Kidney (tissue), 13 donors: ENCODE measurements at regions not wholly inside any gene's neighbourhood (a gene's known extent, or its start where the extent isn't known, plus 50 kb on each side); places are given as distances from the start of the nearest gene placed in this dataset.

Experiments
- DNase-seq, 5 donors: peaks; one replicate each; pipeline ENCODE4 v3.0.0-alpha.2; 2013 to 2020
- FAIRE-seq: peaks from 2 replicates; lab custom pipeline; 2012; peaks lifted over from hg19 to GRCh38; lab: Jason Lieb, UNC
- H3K27ac ChIP-seq, 2 donors: one replicate each; pipeline ENCODE4 v1.7.0; 2013; ENCODE audit warnings: low read depth in 2 of 2, low read length in 2 of 2, inconsistent platforms in 1 of 2
- H3K27me3 ChIP-seq: one replicate; pipeline ENCODE4 v1.7.1; 2013; ENCODE audit warnings: low read length, inconsistent platforms; ENCODE audit not compliant: control insufficient read depth, insufficient read depth
- H3K36me3 ChIP-seq, 3 donors: one replicate each; pipeline versions ENCODE4 v1.7.0 to v1.7.1; 2013; ENCODE audit warnings: low read length in 3 of 3, control low read depth in 1 of 3, inconsistent platforms in 1 of 3; ENCODE audit not compliant: insufficient read depth in 3 of 3, control insufficient read depth in 2 of 3
- H3K4me1 ChIP-seq, 3 donors: one replicate each; pipeline versions ENCODE4 v1.7.0 to v1.7.1; 2013; ENCODE audit warnings: low read length in 3 of 3, inconsistent platforms in 1 of 3, low read depth in 1 of 3; ENCODE audit not compliant: control insufficient read depth in 2 of 3, insufficient read depth in 2 of 3
- H3K4me3 ChIP-seq, 3 donors: one replicate each; pipeline versions ENCODE4 v1.7.0 to v1.8.1; 2013; ENCODE audit warnings: low read length in 3 of 3, control low read depth in 1 of 3, inconsistent platforms in 1 of 3
- H3K9ac ChIP-seq, 3 donors: one replicate each; pipeline versions ENCODE4 v1.7.0 to v1.7.1; 2013; ENCODE audit warnings: low read length in 3 of 3, control low read depth in 1 of 3, inconsistent platforms in 1 of 3
- H3K9me3 ChIP-seq, 3 donors: one replicate each; pipeline versions ENCODE4 v1.7.0 to v1.7.1; 2013; ENCODE audit warnings: low read length in 3 of 3, control low read depth in 1 of 3, inconsistent platforms in 1 of 3; ENCODE audit not compliant: control insufficient read depth in 2 of 3, insufficient read depth in 1 of 3
- intact Hi-C: fragments of 100-400 bp; cut with DNase I; formaldehyde crosslinking; loops from one replicate; pipeline ENCODE4 v1.11.1; 2022
- TF ChIP-seq, protein P1 (sequence below): IDR thresholded peaks from 3 replicates; pipeline ENCODE4 v1.5.1; 2012; ENCODE audit warnings: mild to moderate bottlenecking, moderate library complexity, borderline replicate concordance; ENCODE audit not compliant: insufficient read depth; ENCODE audit errors: extremely low read depth
- donor health status: control.
- donor health status: control.
- donor health status: control.
- donor health status: control.
- donor health status: control.
- donor health status: DM: yes; HTN: yes; CAD: no.
- donor health status: Normal renal cell carcinoma (clear cell type).

DNA sequence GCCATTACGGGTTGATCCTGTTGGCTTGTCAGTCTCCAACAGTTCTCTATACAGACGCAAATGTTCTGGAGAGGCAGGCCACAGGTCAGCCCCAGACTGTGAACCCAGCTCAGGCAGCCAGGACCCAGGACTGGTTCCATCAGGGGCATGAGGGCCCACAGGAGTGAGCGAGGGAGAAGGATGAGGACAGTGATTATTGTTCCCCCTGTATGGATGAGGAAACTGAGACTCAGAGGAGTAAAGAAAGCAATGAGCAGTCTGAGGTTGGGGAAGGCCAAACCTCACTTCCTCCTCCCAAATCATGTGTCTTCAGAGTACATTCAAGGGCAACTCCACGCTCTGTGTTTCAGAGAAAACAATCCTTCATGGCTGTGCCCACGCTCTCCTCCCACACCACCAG lies 121.9 kb downstream of the RPLP1 start:
- Histone ChIP-seq H3K27ac (no peak overlapping the region), H3K9ac (no peak overlapping the region), H3K4me3 (no peak overlapping the region), H3K9me3 (no peaks in the 10 kb centered on the region), H3K27me3 (no peaks in the 10 kb centered on the region), H3K36me3 (no peaks in the 10 kb centered on the region), H3K4me1 (peaks cover 0 to 10% (median 6%) of the 10 kb centered on the region in 3 donors)
- FAIRE-seq (no peak), DNase-seq (no peak)
- TF ChIP-seq, protein P1, sequence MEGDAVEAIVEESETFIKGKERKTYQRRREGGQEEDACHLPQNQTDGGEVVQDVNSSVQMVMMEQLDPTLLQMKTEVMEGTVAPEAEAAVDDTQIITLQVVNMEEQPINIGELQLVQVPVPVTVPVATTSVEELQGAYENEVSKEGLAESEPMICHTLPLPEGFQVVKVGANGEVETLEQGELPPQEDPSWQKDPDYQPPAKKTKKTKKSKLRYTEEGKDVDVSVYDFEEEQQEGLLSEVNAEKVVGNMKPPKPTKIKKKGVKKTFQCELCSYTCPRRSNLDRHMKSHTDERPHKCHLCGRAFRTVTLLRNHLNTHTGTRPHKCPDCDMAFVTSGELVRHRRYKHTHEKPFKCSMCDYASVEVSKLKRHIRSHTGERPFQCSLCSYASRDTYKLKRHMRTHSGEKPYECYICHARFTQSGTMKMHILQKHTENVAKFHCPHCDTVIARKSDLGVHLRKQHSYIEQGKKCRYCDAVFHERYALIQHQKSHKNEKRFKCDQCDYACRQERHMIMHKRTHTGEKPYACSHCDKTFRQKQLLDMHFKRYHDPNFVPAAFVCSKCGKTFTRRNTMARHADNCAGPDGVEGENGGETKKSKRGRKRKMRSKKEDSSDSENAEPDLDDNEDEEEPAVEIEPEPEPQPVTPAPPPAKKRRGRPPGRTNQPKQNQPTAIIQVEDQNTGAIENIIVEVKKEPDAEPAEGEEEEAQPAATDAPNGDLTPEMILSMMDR = no peak
- intact Hi-C loops = no loop called here

GRCh38 chr15:69575387-69575786 lies 122.8 kb downstream of the RPLP1 start:
- intact Hi-C loops = no loop called here

DNA sequence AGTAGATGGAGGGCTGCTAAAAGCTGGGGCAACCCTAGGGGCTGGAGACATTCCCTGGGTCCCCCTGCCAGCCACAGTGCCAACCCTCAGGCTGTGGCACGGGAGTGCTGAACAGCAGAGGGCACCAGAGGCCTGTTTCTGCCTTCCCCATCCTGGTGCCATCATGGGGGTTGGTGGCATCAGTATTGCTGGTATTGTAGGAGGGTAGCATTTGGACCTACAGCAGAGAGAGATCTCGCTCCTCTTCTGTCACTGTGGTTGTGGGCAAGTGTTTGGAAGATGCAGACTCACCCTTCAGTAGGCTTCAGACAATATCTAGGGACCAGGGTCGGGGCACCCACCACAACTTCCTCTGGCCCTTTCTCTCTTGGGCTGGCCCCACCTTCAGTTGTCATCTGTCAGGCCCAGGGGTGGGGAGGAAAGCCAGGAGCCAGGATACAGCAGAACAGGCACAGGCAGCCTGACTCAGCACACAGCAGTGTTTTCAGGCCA lies 123.5 kb downstream of the RPLP1 start:
- no peak overlapping the region for H3K27ac ChIP-seq
- peaks cover 0 to 11% (median 10%) of the 10 kb centered on the region in 3 donors for H3K4me1 ChIP-seq
- no peak overlapping the region for H3K9ac ChIP-seq
- DNase-seq (peak in 3 of 5 donors; percentile 56 to 74 (median 62)), FAIRE-seq (no peak)
- TF ChIP-seq, protein P1 = peak; percentile 68
- no peaks in the 10 kb centered on the region for H3K36me3 ChIP-seq
- no peaks in the 10 kb centered on the region for H3K9me3 ChIP-seq
- no peaks in the 10 kb centered on the region for H3K27me3 ChIP-seq
- H3K4me3 ChIP-seq = no peak overlapping the region
- intact Hi-C loops = no loop called here

More at GRCh38 chr15:69575387-69575786, 122.8 kb downstream of the RPLP1 start:
- TF ChIP-seq, protein P1 = no peak
- H3K27ac ChIP-seq = no peak overlapping the region
- H3K4me3 ChIP-seq = no peak overlapping the region
- FAIRE-seq (no peak), DNase-seq (peak in 1 of 5 donors; percentile 25)
- peak overlapping the region in 1 of 3 donors; percentile 46 for H3K9ac ChIP-seq
- peaks cover 0 to 10% (median 8%) of the 10 kb centered on the region in 3 donors for H3K4me1 ChIP-seq
- no peaks in the 10 kb centered on the region for H3K36me3 ChIP-seq
- no peaks in the 10 kb centered on the region for H3K27me3 ChIP-seq
- H3K9me3 ChIP-seq = no peaks in the 10 kb centered on the region

DNA sequence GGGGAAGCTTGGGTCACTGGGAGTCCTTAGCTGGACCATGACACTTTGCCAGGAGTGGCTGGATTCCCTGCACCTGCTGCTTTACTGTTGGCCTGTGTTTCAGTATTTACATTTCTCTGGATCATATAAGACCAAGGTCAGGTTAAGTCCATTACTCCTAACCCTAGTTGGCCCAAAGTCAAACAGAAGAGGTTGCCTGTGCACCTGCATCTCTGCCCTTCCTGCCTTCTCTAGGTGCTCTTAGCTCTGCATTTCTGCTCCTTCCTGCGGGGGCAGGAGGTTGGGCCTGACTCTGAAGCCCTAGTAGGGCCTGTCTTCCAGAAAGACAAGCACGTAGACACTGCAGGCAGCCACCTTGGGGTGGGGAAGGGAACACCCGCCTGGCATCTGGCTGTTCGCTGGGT lies 124.3 kb downstream of the RPLP1 start:
- no peak overlapping the region for H3K4me3 ChIP-seq
- peak in 1 of 5 donors; percentile 34 for DNase-seq
- no peaks in the 10 kb centered on the region for H3K9me3 ChIP-seq
- intact Hi-C loops = no loop called here
- H3K27ac ChIP-seq = no peak overlapping the region
- peaks cover 0 to 11% (median 10%) of the 10 kb centered on the region in 3 donors for H3K4me1 ChIP-seq
- FAIRE-seq = no peak
- no peaks in the 10 kb centered on the region for H3K27me3 ChIP-seq
- H3K9ac ChIP-seq = no peak overlapping the region
- H3K36me3 ChIP-seq = no peaks in the 10 kb centered on the region
- TF ChIP-seq, protein P1 = no peak
